Neural progenitor cell (in vitro differentiated cells): ENCODE measurements at regions not wholly inside any gene's neighbourhood (a gene's known extent, or its start where the extent isn't known, plus 50 kb on each side); places are given as distances from the start of the nearest gene placed in this dataset.

Source experiments
- CTCF ChIP-seq: fragments of 200-600 bp; sonication (generic); IDR thresholded peaks from 2 replicates; pipeline ENCODE4 v1.5.1; 2017; ENCODE audit warnings: antibody characterized with exemption, mild to moderate bottlenecking
- EZH2 ChIP-seq: fragments of 200-600 bp; sonication (generic); IDR thresholded peaks from 2 replicates; pipeline ENCODE4 v1.6.1; 2017; ENCODE audit warnings: antibody characterized with exemption, mild to moderate bottlenecking, moderate library complexity

GRCh38 chr3:56956906-56957305 lies 103.6 kb upstream of the SPATA12 start:
- TF ChIP-seq EZH2 (no peak), CTCF (no peak)
